NCI-H1694 treated with DMSO at 0.1 percent for 48 hours (cell line): ENCODE measurements at regions not wholly inside any gene's neighbourhood (a gene's known extent, or its start where the extent isn't known, plus 50 kb on each side); places are given as distances from the start of the nearest gene placed in this dataset.

ENCODE experiments used
- DNase-seq: peaks from one replicate; lab custom pipeline; 2025; lab: John Stamatoyannopoulos, UW

DNA sequence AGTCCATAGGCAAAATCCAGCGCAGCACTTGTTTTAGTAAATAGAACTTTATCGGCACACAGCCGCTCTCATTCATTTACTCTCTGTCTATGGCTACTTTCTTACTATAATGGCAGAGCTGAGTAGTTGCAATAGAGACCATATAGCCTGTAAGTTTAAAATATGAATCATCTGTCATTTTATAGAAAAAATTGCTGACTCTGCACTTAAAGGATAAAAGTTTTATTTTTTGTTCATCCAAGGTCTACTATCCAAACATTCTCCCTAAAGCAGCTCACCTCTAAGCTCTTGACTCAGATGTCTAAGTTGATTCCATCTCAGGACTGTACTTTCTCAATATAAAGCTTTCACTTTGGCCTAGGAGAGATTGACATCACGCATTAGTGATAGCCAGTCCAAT lies 825.7 kb downstream of the OLFM4 start:
- DNase-seq = no peak

DNA sequence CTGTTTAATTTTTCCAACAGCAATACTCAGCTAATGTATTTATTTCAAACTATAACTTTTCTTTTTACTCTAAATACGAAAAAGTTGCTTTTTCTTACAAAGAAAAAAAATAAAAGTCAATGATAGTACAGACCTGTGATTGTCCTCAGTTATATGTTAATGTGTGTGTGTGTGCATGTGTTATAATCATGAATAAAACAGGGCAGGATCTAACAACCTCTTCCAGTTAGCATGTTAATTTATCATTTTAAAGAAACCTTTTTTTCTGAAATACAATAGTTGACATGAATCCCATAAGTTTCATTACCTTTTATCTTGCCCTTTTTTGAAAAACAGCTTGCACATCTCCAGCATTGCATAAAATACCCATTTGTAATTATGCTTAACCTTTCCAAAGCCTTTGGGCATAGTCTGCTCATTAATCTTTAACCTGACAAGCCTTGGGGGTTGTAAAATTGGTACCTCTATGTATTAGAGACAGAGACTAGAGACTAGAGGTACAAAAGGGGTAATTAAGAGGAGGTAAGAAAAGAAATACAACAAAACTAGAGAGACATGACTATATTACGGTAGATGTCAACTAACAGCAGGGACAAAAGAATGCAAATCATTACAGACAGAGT lies 828.1 kb downstream of the OLFM4 start:
- no peak for DNase-seq

DNA sequence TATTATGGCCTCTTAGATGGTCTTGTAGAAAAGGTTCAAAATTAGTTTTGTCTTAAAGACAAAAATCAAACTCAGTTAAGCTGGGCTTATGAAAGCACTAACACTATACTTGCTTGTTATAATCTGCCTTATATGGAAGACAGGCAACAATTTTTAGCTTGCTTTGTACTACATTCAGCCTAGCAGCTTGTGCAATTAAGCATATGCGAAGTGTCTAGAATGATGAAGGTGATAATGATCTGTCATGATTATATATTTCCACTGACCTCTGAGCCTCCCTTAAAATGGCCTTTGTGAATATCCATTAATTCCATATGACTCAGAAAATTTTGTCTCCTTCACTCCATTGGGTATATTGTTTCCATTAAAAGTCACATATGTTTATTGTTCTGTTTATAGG lies 834.9 kb downstream of the OLFM4 start:
- DNase-seq = no peak

DNA sequence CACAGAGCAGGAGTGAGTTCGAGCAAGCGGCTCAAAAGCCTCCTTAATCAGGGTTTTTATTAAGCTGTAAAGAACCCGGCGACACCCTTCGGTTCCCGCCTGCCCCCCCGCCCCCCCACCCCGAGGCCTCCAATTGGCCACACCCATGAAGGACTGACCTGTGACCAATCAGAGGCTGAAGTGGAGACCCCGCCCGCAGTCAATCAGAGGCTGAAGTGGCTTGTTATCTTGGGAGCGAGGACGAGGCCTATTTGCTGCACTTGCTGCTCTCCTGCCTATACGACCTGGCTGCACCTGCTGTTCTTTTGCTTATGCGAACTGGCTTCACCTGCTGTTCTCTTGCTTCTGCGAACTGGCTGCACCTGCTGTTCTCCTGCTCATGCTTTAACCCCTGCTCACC lies 844.9 kb downstream of the OLFM4 start:
- no peak for DNase-seq

DNA sequence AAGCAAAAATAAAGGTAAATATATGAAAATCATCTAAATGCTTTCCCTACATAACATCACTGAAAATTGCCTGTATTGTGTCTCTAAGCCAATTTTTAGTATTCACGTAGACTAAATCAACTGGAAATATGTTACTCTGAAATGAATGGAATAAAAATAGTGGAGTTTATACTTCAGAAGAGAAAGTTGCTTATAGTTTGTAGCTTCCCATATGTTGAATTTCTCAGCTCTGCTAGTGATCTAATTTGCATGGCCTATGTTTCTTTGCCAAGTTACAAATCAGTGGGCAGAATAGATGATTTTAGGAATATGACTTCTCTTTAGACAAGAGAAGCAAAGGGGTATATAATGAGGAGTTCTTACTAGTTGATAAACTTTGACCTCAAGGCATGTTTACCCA lies 850.2 kb downstream of the OLFM4 start:
- DNase-seq = no peak

DNA sequence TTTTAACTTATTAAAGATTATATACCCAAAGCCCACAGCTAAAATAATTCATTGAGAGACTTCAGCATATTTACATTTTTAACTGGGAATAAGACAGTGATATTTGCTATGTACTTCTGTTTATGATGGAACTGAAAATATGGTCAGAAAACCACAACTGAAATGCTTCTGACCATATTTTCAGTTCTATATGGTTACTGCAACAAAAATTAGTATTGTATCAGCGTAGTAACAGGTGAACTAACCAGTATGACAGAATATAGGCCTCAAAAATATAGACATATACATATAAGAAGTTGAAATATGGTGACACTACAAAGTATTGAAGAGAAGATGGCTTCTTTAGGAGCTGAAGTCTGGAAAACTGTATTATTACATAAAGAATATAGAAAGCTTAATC lies 857.4 kb downstream of the OLFM4 start:
- DNase-seq = no peak

DNA sequence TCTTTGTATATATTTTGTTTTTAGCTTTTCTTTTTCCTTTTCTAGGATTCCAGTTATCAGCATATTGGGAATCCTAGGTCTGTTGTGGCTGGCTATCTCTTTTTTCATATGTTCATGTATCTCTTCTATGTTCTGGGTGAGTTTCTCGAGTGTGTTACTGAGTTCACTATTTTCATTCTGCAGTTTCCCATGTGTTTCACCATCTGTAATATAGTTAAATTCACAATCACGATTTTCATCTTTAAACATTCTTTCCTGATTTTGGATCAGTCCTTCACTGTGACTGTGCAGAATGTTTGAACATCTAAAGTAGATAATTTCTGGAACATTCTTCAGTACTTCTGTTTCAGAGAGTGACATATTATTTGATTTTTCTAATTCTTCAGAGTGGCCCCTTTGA lies 862.1 kb downstream of the OLFM4 start:
- no peak for DNase-seq

DNA sequence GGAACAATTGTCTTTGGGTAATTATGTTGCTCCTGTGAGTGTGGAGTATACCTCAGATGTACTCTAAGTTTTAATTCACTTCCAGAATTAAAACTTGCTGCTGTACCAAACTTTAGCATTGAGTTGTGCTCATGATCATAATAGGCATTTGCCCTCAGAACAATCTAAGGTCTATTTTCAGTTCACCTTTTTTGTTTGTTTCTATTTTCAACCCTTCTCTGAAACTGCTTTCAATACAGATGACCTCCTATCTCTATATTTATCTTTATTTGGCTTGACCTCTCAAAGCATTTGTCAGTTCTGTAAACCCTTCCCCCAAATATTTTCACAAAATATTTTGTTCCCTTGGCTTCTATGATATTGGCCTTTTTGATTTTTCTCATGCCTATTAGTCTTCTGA lies 873.0 kb downstream of the OLFM4 start:
- no peak for DNase-seq

DNA sequence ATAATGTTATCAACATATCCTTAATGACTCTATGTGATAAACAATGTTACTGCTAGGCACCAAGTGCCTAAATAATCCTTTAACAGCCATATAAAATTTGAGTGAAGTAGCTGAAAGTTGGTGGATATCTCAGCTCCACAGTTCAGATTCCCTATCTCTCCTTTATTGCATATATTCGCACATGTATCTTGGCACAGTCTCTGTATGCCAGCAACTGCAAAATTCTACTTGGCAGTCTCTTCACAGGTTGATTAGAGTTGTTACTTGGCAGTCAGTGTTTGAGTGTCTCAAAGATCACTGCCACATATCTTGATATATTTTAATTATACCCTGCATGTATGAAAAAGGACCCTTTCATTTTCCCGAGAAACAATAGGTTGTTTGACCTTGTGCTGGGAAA lies 879.3 kb downstream of the OLFM4 start:
- DNase-seq = no peak

DNA sequence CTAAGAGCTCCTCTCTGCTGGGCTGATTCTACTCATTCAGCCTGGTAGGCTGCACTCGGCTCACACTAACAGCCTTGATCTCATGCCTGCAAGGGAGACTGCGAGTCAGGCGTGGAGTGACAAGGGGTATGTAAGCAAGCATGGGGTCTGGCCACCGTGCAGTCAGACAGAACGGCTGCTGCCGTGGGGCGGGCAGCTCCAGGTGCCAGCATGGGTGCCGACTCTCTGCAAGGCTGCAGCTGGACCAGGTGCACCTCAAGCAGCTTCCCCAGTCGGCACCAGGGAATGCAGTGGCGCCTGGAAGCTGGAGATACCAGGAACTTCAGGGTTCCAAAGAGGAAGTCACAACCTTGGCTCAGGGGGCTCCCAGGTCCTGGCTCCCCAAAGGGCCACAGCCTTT lies 892.3 kb downstream of the OLFM4 start:
- DNase-seq = no peak

DNA sequence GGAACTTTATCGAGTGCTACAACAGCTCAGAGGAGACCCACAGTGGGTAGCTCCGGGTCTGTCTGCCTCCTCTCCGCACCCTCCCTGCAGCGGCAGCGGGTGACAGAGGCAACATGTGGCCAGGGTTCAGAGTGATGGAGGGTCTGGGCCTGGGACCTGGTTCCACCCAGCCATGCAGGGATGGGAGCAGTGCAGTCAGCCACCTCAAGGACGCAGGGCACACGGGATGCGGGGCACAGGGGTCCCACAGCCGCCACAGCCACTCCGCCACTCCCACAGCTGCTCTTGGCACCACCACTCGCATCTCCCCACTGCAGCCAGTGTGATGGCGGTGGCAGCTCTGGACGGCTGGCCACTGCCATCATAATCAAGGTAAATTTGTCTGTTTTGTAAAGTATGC lies 892.9 kb downstream of the OLFM4 start:
- no peak for DNase-seq

DNA sequence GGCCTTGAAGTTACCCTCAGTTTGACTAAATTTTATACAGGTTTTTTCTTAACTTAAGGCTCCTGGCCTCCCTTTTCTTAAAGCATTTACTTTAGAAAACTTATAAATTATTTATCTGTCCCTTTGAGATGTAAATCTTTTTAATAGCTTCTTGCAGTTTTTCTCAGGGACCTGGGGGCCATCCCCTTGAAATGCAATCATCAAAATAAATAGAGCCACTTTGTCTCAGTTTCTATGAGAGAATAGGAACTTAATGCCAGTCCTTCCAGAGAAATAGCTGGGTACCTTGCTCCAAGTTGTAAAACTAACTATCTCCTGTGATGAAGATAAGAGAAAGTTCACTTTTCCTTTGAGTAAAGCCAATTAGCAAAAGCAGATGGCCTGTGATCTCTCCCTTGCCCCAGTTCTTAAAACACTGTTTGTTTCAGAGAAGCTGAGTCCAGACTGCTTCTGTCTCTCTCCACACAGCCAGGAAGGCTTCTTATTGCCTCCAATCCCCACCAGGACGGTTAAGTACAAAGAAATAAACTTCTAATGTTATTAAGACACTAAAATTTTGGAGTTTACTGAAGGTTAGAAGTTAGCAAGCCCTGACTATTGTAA lies 913.1 kb downstream of the OLFM4 start:
- no peak for DNase-seq

DNA sequence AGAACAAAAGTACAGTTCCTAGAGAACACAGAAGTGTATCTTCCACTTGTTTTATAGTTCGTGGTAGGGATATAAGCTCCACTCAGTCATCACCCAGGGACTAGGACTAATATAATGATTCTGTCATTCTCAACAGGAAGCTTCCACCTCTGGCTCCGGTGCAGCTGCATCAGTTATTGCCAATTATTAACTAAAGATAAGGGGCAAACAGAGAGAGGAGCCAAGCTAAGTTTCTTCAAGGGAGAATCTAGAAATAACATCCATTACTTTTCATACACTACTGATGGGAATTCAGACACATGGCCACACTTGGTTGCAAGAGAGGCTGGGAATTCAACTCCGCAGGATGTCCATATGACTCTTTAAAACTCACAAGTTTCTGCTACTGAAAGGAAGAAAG lies 917.9 kb downstream of the OLFM4 start:
- no peak for DNase-seq

DNA sequence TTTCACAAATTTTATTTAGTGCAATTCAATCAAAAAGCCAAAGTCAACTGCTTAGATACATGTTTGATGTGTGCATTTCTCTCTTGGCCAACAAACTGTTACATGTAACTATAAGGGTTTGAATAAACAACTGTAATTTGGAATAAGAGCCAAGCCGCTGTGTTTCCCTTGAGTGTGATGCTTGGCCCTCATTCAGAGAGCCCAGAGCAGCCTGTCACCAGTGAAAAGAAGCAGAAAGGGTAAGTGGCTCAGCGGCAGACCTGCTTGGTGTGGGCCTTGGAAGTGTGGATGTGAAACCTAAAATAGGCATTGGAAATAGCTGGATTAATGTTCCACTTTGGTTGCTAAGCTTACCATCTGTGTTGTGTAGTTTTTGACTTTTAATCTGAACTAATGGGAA lies 924.6 kb downstream of the OLFM4 start:
- no peak for DNase-seq
